ENCODE measurements at regions not wholly inside any gene's neighbourhood (a gene's known extent, or its start where the extent isn't known, plus 50 kb on each side); places are given as distances from the start of the nearest gene placed in this dataset.
"Not testable (repeated sequence)": the region's sequence is repeated elsewhere in the genome, so short reads cannot be mapped to it uniquely, and the experiment has no call there.

DNA sequence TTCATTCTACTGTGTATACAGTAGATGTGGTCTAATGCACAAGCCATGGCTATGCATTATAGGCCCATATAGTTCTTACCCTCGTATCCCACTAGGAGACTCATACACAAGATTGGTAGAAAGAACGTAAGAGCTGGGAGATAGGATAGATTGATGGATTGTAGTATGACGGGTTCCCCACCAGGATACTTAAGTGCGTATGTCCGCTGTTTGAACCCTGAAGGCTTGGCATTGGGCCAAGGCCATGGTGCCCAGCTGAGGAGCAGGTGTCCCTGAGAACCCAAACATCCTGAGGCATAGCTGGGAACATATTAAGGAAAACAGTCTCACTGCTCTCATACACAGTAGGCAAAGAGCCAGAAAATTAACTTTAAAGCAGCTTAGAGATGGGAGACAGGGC, 617.5 kb upstream of the KLF12 start:
- no peak for DNase-seq (ENCODE audit: low read depth, low spot score)
- in situ Hi-C loops (cut with HindIII; ENCODE audit: low pct_unique_long_range_greater_than_20kb, low sequenced_read_pairs) = no loop called here

DNA sequence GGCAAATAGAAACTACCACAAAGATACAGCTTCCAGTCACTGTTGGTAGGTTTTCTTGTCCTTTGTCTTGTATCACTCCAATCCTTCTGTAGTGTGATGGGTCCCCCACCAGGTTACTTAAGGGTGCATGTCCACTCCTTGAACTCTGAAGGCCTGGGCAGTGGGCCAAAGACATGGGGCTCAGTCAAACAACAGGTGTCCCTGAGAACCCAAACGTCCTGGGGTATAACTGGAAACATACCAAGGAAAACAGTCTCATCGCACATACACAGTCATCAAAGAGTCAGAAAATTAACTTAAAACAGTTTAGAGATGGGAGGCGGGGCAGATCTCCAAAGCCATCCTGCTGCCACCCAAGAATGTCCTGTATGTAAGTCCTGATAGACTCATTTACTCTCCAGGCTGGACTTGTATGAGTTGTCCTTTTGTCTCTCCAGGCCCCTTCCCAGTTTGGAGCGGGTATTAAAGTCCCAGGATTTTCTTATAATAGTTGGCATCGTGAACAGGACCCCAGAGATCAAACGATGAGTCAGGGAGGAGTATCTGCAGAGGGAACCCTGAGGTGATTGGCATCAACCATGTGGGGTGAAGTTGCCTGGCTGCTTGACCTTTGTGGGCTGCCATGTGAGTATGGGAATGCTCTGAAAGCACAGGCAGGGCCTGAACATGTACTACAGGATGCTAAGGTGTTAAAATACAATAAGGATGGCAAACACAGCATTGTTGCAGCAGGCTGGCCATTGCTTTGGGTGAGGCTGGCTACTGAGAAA, 613.2 kb upstream of the KLF12 start:
- DNase-seq (ENCODE audit: low read depth, low spot score) = no peak
- in situ Hi-C loops (cut with HindIII; ENCODE audit: low pct_unique_long_range_greater_than_20kb, low sequenced_read_pairs) = no loop called here

DNA sequence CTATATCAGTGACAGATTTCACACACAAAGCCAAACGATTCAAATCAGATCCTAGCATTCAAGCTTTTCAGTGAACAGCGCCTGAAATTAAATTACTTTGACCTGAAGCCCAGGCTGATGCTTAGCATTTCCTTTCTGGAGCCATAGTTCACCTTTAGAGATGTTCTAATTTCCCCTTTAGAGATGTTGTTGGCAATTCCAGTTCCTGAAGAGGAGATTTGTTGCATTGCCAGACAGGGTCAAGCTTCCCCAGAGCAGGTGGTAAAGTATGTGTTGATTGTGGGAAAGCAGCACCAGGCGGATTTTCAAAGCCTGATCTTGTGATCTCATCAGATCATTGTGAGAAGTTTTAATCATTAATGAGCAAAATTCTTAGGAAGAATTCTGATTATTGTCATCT, 609.8 kb upstream of the KLF12 start:
- DNase-seq (ENCODE audit: low read depth, low spot score) = no peak
- in situ Hi-C loops (cut with HindIII; ENCODE audit: low pct_unique_long_range_greater_than_20kb, low sequenced_read_pairs) = no loop called here

DNA sequence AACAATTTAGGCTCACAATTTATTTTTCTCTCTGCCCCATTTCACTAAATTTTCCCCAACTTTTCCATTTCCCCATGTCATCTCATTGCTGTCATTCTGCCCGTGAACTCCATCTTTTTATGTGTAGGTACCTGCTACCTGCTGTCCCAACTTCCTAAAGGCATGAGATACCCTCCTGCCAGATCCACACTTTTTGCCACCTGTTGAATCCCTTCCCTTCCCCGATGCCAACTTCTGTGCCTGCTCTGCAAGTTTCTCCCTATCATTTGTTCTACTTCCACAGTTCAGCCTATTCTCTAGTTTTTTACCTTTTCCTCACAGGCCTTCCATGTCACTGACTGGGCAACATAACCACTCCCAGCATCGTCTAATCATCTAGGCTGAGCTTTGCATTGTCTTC, 607.5 kb upstream of the KLF12 start:
- in situ Hi-C loops (cut with HindIII; ENCODE audit: low pct_unique_long_range_greater_than_20kb, low sequenced_read_pairs) = no loop called here
- DNase-seq (ENCODE audit: low read depth, low spot score) = no peak

DNA sequence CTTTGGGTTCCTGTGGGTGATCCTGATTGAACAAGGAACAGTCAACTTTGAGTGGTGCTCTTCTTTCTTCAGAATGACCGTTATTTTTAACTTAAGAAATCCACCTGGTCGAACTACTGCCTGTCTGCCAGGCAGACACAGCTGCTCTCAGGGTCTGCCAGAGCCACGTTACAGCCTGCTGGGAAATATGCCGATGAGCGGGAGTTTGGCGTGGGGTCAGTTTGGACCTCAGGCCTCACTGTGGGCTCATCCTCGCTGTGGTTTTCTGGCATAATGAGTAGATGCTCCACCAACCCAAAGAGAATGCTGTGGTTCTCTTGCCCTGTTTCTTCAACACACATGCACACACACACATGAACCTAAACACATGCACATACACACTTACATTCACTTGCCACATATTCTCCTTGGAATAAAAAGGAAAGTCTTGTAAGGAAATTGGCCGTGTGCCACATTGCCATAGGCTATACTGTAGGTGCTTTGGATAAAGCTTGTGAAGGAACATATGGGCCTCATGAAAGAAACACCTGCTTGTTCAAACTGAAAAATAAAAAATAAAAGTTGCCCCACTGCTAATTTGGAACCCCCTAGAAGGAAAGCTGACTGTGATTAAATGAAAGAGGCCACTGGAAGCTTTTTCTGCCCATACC, 598.7 kb upstream of the KLF12 start:
- in situ Hi-C loops (cut with HindIII; ENCODE audit: low pct_unique_long_range_greater_than_20kb, low sequenced_read_pairs) = no loop called here

DNA sequence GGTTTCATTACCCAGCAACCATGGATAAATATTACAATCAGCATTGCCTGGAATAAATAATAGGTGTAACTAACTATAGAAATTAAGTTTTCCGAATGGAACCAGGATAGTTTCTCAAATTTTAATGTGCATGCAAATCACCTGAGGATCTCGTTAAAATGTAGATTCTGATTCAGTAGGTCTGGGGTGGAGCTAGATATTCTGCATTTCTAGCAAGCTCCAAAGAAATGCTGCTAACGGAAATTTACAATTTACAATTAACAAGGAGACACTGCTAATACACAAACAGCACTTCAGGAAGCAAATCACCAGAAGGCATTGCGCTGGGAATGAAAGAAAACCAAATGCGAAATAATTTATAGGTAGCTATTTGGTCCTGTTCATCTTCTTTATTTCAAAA, 597.5 kb upstream of the KLF12 start:
- no peak for DNase-seq (ENCODE audit: low read depth, low spot score)
- in situ Hi-C loops (cut with HindIII; ENCODE audit: low pct_unique_long_range_greater_than_20kb, low sequenced_read_pairs) = no loop called here

More for the DNA sequence above, 598.7 kb upstream of the KLF12 start:
- DNase-seq (ENCODE audit: low read depth, low spot score) = no peak

DNA sequence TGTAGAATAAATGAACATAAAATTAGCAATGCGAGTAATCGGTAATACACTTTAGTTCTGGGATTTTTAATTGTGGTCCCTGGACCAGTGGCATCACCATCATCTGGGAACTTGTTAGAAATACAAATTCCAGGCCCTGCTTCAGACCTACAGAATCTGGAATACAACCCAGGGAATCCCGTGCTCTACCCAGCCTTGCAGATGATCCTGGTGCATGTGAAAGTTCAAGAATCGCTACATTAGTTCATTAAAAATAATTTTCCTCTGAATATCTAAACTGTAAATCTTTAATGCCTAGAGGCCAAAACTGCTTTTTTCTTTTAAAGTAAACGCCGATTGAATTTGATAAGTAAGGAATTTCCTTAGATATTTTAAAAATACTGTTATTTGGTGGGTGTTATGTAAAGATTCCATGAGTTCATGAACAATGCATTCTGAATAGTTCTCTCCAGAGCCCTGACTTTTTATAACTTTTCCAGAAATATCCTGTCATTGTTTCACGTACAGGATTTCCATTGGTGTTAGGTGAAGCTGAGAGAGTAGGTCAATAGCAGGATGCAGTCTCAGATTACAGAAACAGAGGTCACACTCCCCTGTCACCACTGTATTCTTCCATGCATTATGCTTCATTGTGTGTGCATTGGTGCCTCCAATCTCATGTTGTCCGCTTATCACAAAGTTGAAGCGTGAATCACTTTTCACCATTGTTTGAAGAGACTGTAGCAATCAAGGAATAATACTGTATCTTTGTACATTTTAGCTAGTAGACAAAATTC, 596.5 kb upstream of the KLF12 start:
- no peak for DNase-seq (ENCODE audit: low read depth, low spot score)
- in situ Hi-C loops (cut with HindIII; ENCODE audit: low pct_unique_long_range_greater_than_20kb, low sequenced_read_pairs) = no loop called here

DNA sequence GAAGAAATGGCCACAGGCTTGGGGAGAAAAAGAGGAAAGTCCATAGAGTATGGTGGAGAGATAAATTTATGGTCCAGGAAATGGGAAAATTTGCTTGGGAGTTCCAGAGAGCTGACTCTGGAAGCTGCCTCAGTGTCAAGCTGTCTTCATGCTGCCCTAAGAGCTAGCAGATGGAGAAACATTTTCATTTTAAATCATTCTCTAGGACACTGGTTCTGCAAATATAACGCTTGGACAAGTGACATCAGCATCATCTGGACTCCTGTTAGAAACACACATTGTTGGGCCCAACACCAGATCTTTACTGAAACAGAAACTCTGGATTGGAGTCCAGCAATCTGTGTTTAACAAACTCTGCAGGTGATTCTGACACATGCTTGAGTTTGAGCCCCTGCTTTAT, 592.0 kb upstream of the KLF12 start:
- in situ Hi-C loops (cut with HindIII; ENCODE audit: low pct_unique_long_range_greater_than_20kb, low sequenced_read_pairs) = no loop called here

DNA sequence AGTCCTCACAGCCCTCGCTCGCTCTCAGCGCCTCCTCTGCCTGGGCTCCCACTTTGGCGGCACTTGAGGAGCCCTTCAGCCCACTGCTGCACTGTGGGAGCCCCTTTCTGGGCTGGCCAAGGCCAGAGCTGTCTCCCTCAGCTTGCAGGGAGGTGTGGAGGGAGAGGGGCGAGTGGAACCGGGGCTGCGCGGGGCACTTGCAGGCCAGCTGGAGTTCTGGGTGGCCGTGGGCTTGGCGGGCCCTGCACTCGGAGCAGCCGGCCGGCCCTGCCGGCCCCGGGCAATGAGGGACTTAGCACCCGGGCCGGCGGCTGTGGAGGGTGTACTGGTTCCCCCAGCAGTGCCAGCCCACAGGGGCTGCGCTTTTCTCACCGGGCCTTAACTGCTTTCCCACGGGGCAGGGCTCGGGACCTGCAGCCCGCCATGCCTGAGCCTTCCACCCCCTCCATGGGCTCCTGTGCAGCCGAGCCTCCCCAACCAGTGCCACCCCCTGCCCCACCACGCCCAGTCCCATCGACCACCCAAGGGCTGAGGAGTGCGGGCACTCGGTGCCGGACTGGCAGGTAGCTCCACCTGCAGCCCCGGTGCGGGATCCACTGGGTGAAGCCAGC, 584.1 kb upstream of the KLF12 start:
- in situ Hi-C loops (cut with HindIII; ENCODE audit: low pct_unique_long_range_greater_than_20kb, low sequenced_read_pairs); DNase-seq (ENCODE audit: low read depth, low spot score): not testable (repeated sequence)

More for the DNA sequence above, 592.0 kb upstream of the KLF12 start:
- no peak for DNase-seq (ENCODE audit: low read depth, low spot score)

DNA sequence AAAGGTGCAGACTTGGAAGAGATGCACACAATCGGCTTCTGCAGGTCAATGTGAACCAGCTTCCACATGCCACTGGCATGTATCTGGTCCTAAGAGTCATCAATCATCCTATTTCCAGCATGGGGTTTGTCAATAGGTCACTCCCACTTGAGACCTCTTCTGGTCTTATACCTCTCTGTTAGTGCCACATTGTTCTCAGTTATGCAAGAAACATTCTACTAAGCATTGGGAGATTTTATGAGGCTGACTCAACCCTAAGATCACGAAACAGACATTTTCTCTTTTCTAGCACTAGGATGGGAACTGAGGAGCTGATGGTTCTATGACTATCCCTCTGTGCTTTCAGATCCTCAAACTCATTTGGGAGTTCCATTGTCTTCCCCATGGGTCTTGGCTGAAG, 581.5 kb upstream of the KLF12 start:
- DNase-seq (ENCODE audit: low read depth, low spot score) = no peak
- in situ Hi-C loops (cut with HindIII; ENCODE audit: low pct_unique_long_range_greater_than_20kb, low sequenced_read_pairs) = no loop called here

DNA sequence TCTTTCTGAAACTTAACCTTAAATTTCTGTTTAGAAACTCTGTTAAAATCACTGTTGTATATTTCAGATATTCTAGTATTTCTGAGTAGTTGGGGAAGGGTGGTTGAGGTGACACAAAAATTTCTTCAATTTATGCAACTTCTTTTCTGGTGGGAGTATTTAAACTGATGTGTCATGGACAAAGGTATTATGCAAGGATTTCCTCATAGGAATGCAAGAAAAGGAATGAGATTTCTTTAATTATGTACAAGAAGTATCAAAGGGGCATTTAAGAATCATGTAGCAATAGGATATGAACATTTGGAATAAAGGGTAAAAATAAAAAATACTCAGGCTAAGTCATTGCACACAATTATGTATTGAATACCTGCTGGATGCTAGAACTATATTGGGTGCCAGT, 575.8 kb upstream of the KLF12 start:
- no peak for DNase-seq (ENCODE audit: low read depth, low spot score)

DNA sequence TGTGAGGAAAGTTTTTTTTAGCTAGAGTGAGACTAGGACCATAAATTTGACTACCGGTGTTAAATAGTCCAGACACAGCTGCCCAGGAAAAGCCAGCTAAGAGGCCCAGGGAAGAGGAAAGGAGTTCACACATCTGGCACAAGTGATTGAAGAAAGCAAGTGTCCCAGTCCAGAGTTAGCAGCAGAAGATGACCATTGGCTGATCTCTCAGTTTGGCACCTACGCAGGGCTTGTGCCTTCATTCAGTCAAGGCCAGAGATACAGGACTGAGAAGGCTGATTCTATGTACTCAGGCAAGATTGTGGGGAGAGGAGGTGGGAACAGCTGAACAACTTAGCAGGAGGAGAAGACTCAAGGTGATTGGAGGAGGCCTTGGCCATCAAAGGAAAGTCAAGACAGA, 575.0 kb upstream of the KLF12 start:
- no peak for DNase-seq (ENCODE audit: low read depth, low spot score)
- in situ Hi-C loops (cut with HindIII; ENCODE audit: low pct_unique_long_range_greater_than_20kb, low sequenced_read_pairs) = no loop called here

More for the DNA sequence above, 575.8 kb upstream of the KLF12 start:
- in situ Hi-C loops (cut with HindIII; ENCODE audit: low pct_unique_long_range_greater_than_20kb, low sequenced_read_pairs) = no loop called here

DNA sequence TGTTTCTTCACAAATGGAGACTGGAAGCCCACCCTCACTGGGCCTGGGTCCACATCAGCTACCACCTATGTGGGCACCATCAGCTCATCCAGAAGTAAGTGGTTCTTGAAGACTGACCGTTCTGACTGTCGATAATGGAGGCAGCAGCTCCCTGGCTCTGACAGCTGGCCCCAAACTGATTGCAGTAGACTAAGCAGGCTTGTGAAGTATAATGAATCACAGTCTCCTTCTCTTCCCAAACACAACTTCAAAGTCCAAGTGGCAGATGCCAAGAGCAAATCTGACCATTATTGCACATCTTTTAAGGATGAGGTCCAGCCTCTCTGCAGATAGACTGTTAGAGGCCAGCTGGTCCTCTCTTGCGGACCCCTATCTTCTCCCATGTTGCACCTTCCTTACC, 574.4 kb upstream of the KLF12 start:
- no peak for DNase-seq (ENCODE audit: low read depth, low spot score)
- in situ Hi-C loops (cut with HindIII; ENCODE audit: low pct_unique_long_range_greater_than_20kb, low sequenced_read_pairs) = no loop called here

DNA sequence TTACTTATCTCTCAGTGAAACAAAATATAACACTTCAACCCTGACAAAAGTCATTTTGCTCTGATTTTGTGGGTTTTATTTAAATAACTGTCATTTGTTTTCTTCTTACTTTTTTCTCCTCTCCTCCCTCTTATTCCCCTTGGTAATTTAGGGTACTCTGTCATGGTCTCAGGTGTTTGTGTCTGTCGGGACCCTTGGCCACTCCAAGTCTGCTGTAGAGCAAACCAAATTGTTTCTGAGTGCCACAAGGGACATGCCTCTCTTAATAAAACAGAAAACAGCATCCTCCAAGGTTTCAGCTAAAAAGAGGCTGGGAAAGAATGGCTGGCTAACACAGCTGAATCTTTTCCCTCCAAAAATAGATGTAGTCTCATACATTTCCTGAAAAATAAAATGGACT, 573.1 kb upstream of the KLF12 start:
- in situ Hi-C loops (cut with HindIII; ENCODE audit: low pct_unique_long_range_greater_than_20kb, low sequenced_read_pairs) = no loop called here
- no peak for DNase-seq (ENCODE audit: low read depth, low spot score)

DNA sequence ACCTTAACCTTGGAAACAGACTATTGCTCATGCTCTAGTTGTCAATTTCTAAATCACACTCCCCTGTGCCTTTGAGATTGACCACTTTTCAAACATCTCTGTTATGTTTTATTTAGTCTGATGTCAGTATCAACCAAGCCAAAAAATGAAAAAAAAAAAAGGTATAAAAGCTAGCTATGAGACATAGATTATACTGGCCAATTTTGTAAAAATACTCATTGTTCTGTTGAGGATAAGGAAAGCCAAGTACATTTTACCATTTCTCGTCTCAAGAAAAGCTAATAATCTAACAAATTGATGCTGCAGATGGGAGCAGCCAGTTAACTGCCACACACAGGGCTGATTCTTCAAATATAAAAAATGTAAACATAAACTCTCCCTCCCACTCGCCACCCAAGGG, 572.6 kb upstream of the KLF12 start:
- no peak for DNase-seq (ENCODE audit: low read depth, low spot score)
- in situ Hi-C loops (cut with HindIII; ENCODE audit: low pct_unique_long_range_greater_than_20kb, low sequenced_read_pairs) = no loop called here

DNA sequence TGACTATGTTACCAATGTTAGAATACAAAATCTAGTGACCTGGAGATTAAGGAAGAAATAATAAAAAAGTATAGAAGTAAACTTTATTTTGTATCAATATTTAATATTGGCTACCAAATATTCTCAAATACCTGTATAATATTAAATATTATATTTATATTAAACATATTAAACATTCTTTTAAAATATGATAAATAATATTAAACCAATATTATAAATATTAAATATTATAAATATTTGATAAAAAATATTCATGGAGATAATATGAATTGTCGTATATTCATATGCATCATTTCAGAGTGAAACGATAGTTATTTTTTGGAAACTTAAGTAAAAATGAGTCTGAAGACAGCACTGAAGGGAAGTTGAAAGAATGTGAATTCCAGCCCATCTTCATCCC, 571.2 kb upstream of the KLF12 start:
- no peak for DNase-seq (ENCODE audit: low read depth, low spot score)
- in situ Hi-C loops (cut with HindIII; ENCODE audit: low pct_unique_long_range_greater_than_20kb, low sequenced_read_pairs) = no loop called here

DNA sequence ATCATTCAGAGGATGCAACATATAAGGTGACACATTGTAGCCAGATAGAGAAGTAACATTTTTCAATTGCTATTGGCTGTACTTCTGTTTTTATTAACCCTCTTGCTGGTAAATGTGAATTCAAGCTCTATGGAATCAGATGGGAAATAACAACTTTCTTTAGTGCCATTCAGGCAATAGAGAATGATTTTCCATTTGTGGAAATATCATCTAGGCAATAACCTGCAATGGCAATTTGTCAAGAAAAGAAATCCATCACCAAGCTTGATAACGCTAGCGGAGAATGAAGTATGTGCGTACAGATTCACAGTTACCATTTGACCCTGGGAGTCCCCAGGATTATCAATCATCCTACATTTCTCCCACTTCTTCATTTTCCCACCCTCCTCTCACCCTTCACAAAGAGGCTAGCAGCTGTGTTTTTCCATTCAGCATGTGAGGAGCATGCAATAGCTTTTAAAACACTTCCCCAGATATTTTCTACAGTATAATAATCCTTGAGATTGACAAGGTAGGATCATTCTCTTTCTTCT, 569.7 kb upstream of the KLF12 start:
- DNase-seq (ENCODE audit: low read depth, low spot score) = no peak
- in situ Hi-C loops (cut with HindIII; ENCODE audit: low pct_unique_long_range_greater_than_20kb, low sequenced_read_pairs) = no loop called here

Data from SK-MEL-5 (cell line).